ENCODE measurements at regions not wholly inside any gene's neighbourhood (a gene's known extent, or its start where the extent isn't known, plus 50 kb on each side); places are given as distances from the start of the nearest gene placed in this dataset.

DNA sequence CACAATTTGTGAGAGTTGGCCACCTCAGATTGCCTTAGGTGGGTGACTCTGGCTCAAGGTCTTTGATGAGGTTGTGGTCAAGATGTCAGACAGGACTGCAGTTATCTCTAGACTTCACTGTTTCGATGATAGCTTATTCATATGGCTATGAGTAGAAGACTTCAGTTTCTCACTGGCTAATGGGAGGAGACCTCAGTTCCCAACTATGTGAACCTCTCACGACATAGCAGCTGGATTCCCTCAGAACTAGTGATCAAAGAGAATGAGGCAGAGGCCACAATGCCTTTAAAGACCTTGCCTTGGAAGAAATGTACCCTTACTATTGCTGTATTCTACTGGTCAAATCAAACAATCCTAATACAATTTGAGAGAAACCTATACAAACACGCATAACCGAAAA, 607.5 kb upstream of the ROBO2 start:
- TF ChIP-seq, protein P1, sequence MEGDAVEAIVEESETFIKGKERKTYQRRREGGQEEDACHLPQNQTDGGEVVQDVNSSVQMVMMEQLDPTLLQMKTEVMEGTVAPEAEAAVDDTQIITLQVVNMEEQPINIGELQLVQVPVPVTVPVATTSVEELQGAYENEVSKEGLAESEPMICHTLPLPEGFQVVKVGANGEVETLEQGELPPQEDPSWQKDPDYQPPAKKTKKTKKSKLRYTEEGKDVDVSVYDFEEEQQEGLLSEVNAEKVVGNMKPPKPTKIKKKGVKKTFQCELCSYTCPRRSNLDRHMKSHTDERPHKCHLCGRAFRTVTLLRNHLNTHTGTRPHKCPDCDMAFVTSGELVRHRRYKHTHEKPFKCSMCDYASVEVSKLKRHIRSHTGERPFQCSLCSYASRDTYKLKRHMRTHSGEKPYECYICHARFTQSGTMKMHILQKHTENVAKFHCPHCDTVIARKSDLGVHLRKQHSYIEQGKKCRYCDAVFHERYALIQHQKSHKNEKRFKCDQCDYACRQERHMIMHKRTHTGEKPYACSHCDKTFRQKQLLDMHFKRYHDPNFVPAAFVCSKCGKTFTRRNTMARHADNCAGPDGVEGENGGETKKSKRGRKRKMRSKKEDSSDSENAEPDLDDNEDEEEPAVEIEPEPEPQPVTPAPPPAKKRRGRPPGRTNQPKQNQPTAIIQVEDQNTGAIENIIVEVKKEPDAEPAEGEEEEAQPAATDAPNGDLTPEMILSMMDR (IDR thresholded peaks at IDR 0.05; ENCODE audit: low read depth, low read length) = no peak
- DNase-seq (ENCODE audit: extremely low read depth, low read depth) = no peak

DNA sequence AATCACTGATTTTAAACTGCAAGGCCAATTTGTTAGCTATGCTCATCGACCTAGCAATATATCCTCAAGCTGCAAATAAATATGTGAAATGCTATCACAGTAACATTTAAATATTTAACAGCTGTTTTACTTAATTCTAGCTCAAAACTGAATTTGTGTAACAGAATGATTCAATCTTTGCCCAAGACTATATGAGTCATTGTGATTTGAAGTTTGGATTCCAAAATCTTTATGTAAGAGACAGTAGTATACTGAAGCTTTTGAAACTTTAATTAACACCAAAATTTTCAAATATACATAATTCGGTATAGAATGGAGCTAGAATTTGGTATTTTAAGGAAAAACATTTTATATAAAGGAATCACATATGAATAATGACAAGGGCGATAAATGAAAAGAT, 603.0 kb upstream of the ROBO2 start:
- DNase-seq (ENCODE audit: extremely low read depth, low read depth) = no peak
- TF ChIP-seq, protein P1 (IDR thresholded peaks at IDR 0.05; ENCODE audit: low read depth, low read length) = no peak

DNA sequence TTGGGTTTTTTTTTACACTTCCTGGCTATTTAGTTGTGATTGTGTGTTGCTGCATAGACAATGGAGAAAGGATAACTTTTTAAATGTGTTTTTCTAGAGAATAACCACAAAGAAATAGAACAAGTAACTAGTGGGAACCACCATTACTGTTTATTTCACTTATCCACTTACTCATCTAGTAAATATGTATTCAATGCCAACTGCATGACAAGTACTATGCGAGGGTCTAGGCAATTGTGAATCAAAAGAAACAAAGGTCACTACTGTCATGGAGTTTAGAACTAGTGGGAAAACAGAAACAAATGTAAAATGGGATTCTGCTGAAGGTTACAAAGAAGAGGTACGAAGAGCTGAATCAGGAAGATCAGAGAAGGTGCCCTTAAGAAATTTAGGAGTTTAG, 600.9 kb upstream of the ROBO2 start:
- TF ChIP-seq, protein P1 (IDR thresholded peaks at IDR 0.05; ENCODE audit: low read depth, low read length) = no peak
- no peak for DNase-seq (ENCODE audit: extremely low read depth, low read depth)

DNA sequence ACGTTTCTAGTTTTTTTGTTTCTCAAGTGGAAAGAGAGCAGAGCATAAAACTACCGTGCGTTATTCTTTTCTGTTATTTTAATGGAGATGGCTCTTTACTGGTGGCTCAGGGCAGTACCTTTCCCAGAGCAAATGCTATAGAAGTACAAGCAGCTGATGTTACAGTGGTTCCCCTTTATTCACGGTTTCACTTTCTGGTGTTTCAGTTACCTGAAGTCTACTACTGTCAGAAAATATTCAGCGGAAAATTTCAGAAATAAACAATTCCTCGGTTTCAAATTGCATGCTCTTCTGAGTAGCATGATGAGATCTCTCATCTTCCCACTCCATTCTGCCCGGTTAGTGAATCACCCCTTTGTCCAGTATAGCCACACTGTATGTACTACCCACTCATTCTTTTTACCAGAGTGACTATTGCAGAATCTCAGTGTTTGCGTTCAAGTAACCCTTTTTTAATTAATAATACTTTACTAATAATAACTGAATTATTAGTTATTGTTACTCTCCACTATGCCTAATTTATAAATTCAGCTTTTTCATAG, 597.5 kb upstream of the ROBO2 start:
- no peak for DNase-seq (ENCODE audit: extremely low read depth, low read depth)
- TF ChIP-seq, protein P1 (IDR thresholded peaks at IDR 0.05; ENCODE audit: low read depth, low read length) = no peak

DNA sequence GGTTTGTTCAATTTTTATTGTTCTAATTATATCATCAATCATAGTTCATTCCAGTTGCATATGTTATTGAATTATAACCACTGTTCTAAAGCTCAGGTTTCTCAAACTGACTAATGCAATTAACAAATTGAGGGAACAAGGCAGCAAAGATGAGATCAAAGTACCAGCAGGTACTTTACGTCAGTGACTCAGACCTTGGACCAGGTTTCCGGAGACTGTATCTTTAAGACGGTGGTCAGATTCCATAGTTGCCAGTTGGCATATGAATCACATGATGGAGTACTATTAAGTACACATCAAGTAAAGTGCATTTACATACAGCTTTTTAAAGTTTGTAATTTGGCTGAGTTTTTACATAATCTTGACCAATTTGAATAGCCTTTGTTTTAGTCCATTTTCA, 583.6 kb upstream of the ROBO2 start:
- TF ChIP-seq, protein P1 (IDR thresholded peaks at IDR 0.05; ENCODE audit: low read depth, low read length) = no peak
- no peak for DNase-seq (ENCODE audit: extremely low read depth, low read depth)

DNA sequence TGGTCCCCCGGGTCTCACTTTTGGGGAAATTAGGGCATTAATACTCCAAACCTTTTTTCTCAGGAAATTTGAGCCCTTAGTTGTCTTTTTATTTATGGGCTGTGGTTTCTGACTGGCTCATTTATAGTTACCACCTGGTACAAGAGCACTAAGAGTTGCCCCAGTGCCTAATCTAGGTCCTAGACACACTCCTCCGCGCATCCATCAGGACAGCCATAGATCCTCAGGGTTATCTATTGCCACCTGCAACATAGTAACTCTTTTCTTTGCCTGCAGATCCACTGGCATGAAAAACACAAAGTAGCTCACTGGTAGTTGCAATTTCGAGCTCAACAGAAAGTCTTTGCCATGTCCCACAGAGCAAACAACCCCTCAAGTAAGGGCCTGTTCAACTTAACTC, 576.4 kb upstream of the ROBO2 start:
- DNase-seq (ENCODE audit: extremely low read depth, low read depth) = no peak
- TF ChIP-seq, protein P1 (IDR thresholded peaks at IDR 0.05; ENCODE audit: low read depth, low read length) = no peak

DNA sequence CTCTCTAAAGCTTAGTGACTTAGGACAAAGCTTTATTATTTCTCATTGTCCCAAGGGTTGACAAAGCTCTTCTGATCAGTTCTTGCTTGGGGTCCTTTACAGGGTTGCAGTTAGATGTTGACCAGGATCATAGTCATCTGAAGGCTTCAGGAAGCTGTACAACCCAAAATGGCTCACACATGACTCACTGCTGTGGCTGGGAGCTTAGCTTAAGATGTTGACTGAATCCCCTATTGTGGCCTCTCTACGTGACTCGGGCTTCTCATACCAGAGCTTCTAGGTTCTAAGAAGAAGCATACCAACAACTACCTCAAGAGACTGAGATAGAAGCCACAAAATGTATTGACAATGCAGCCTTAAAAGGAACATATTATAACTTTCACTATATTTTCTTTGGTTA, 569.6 kb upstream of the ROBO2 start:
- DNase-seq (ENCODE audit: extremely low read depth, low read depth) = no peak
- TF ChIP-seq, protein P1 (IDR thresholded peaks at IDR 0.05; ENCODE audit: low read depth, low read length) = no peak

Data from AG09319 (cell line).